GM23248 (cell line): ENCODE measurements at regions not wholly inside any gene's neighbourhood (a gene's known extent, or its start where the extent isn't known, plus 50 kb on each side); places are given as distances from the start of the nearest gene placed in this dataset.
"Not testable (repeated sequence)": the region's sequence is repeated elsewhere in the genome, so short reads cannot be mapped to it uniquely, and the experiment has no call there.

ENCODE experiments used
- EZH2 ChIP-seq: fragments of 200-600 bp; sonication (generic); IDR thresholded peaks from 2 replicates; pipeline ENCODE4 v1.6.1; 2018; ENCODE audit warnings: antibody characterized with exemption, mild to moderate bottlenecking; ENCODE audit not compliant: insufficient read depth, poor library complexity, severe bottlenecking
- EZH2phosphoT487 ChIP-seq: fragments of 200-600 bp; sonication (generic); IDR thresholded peaks from 2 replicates; pipeline ENCODE4 v1.6.1; 2018; ENCODE audit warnings: antibody characterized with exemption, moderate library complexity, mild to moderate bottlenecking, low read depth; ENCODE audit not compliant: insufficient read depth

DNA sequence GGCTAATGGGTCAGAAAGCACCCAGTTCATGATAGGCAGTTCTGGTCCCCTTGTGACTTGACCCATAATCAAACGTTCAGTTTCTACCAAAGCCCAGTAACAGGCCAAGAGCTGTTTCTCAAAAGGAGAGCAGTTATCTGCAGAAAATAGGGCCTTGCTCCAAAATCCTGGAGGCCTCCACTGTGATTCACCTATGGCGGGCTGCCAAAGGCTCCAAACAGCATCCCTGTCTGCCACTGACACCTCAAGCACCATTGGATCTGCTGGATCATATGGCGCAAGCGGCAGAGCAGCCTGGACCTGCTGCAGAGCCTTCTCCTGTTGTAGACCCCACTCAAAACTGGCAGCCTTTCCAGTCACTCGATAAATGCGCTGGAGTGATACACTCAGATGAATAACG is 181.6 kb upstream of the THUMPD2 start:
- not testable (repeated sequence) for TF ChIP-seq EZH2, EZH2phosphoT487
